H1 (cell line): ENCODE measurements at regions not wholly inside any gene's neighbourhood (a gene's known extent, or its start where the extent isn't known, plus 50 kb on each side); places are given as distances from the start of the nearest gene placed in this dataset.

Source experiments
- CTCF ChIA-PET: fragments of 300-600 bp; sonication (Branson Sonifier 250); formaldehyde crosslinking; loops from one replicate; lab custom pipeline; 2021; ENCODE audit not compliant: partially characterized antibody; lab: Charles Lee
- POLR2A ChIA-PET: fragments of 300-600 bp; sonication (Branson Sonifier 250); formaldehyde crosslinking; loops from one replicate; lab custom pipeline; 2021; ENCODE audit warnings: inconsistent platforms; ENCODE audit not compliant: partially characterized antibody; lab: Charles Lee
- DNase-seq, 2 experiments: peaks; one replicate each; pipeline versions ENCODE4 v3.0.0 to v3.0.0-alpha.2; 2010 to 2022; ENCODE audit warnings: low spot score in 2 of 2, low read depth in 1 of 2, mixed read lengths in 1 of 2
- FAIRE-seq: peaks from 2 replicates; lab custom pipeline; 2011; peaks lifted over from hg19 to GRCh38; lab: Jason Lieb, UNC
- H2AFZ ChIP-seq: 2 replicates; pipeline ENCODE4 v1.8.1; 2012; ENCODE audit warnings: low read length, inconsistent platforms
- H2AK5ac ChIP-seq: 2 replicates; pipeline ENCODE4 v1.6.1; 2013; ENCODE audit warnings: low read depth, low read length
- H2BK120ac ChIP-seq: replicated peaks from 2 replicates; pipeline ENCODE3; 2013; ENCODE audit warnings: low read depth, low read length, inconsistent platforms
- H2BK12ac ChIP-seq: 2 replicates; pipeline ENCODE4 v1.6.1; 2013; ENCODE audit warnings: low read depth, low read length
- H2BK15ac ChIP-seq: 2 replicates; pipeline ENCODE4 v1.6.1; 2013; ENCODE audit warnings: low read length
- H2BK20ac ChIP-seq: 2 replicates; pipeline ENCODE4 v1.6.1; 2013; ENCODE audit warnings: low read length
- H2BK5ac ChIP-seq: 2 replicates; pipeline ENCODE4 v1.6.1; 2013; ENCODE audit warnings: low read depth, low read length
- H3K14ac ChIP-seq: 2 replicates; pipeline ENCODE4 v1.6.1; 2013; ENCODE audit warnings: inconsistent platforms; ENCODE audit not compliant: insufficient read length
- H3K18ac ChIP-seq: 2 replicates; pipeline ENCODE4 v1.6.1; 2013; ENCODE audit warnings: low read length; ENCODE audit errors: extremely low read depth
- H3K23ac ChIP-seq: 2 replicates; pipeline ENCODE4 v1.6.1; 2013; ENCODE audit warnings: inconsistent platforms; ENCODE audit not compliant: insufficient read length
- H3K23me2 ChIP-seq: 2 replicates; pipeline ENCODE4 v1.6.1; 2013; ENCODE audit warnings: low read depth, low read length
- H3K27ac ChIP-seq: 2 replicates; pipeline ENCODE4 v1.6.1; 2011; ENCODE audit warnings: low read depth, low read length, inconsistent platforms
- H3K27me3 ChIP-seq, 4 experiments: replicated peaks in 1 of 4; 1 replicate in 1 of 4; 2 replicates in 3 of 4; pipeline versions ENCODE4 v1.6.1 to v1.8.1; 2011 to 2013; ENCODE audit warnings: low read length in 3 of 4, mild to moderate bottlenecking in 3 of 4, inconsistent platforms in 2 of 4, mixed read lengths in 2 of 4, moderate library complexity in 1 of 4; ENCODE audit not compliant: control insufficient read depth in 3 of 4, insufficient read depth in 3 of 4; ENCODE audit errors: extremely low read depth in 1 of 4
- H3K36me3 ChIP-seq, 4 experiments: 2 replicates each; pipeline versions ENCODE4 v1.6.1 to v1.8.1; 2011 to 2013; ENCODE audit warnings: mild to moderate bottlenecking in 4 of 4, low read length in 3 of 4, moderate library complexity in 2 of 4, control low read depth in 1 of 4, inconsistent platforms in 1 of 4; ENCODE audit not compliant: insufficient read depth in 4 of 4, control insufficient read depth in 2 of 4
- H3K4ac ChIP-seq: replicated peaks from 2 replicates; pipeline ENCODE3; 2013; ENCODE audit warnings: low read length, low read depth, mixed read lengths, inconsistent platforms; ENCODE audit not compliant: insufficient read length
- H3K4me1 ChIP-seq, 4 experiments: replicated peaks in 1 of 4; 1 replicate in 1 of 4; 2 replicates in 3 of 4; pipeline versions ENCODE4 v1.6.1 to v1.8.1; 2011 to 2013; ENCODE audit warnings: low read length in 3 of 4, inconsistent platforms in 2 of 4, mixed read lengths in 1 of 4; ENCODE audit not compliant: insufficient read depth in 4 of 4, control insufficient read depth in 3 of 4
- H3K4me2 ChIP-seq, 2 experiments: 2 replicates each; pipeline versions ENCODE4 v1.6.1 to v1.8.1; 2011 to 2013; ENCODE audit warnings: low read depth in 2 of 2, low read length in 2 of 2, control low read depth in 1 of 2, inconsistent platforms in 1 of 2, mild to moderate bottlenecking in 1 of 2; ENCODE audit not compliant: insufficient read depth in 1 of 2
- H3K4me3 ChIP-seq, 4 experiments: fragments of 200-600, 300-600 bp in 1 of 4; sonication (generic), shearing (Covaris generic), sonication (Bioruptor Twin) in 1 of 4; 2 replicates each; pipeline versions ENCODE4 v1.5.1 to v1.8.1; 2011 to 2016; ENCODE audit warnings: low read length in 4 of 4, low read depth in 3 of 4, control low read depth in 2 of 4, inconsistent platforms in 2 of 4, mild to moderate bottlenecking in 2 of 4, mixed read lengths in 1 of 4, moderate library complexity in 1 of 4; ENCODE audit not compliant: insufficient read depth in 2 of 4; ENCODE audit errors: extremely low read depth in 1 of 4
- H3K56ac ChIP-seq: replicated peaks from 2 replicates; pipeline ENCODE3; 2013; ENCODE audit warnings: low read depth, mild to moderate bottlenecking, mixed read lengths, low read length, inconsistent platforms; ENCODE audit not compliant: insufficient read length
- H3K79me1 ChIP-seq: 2 replicates; pipeline ENCODE4 v1.6.1; 2013; ENCODE audit warnings: low read depth, low read length, control low read depth
- H3K79me2 ChIP-seq, 2 experiments: 2 replicates each; pipeline versions ENCODE4 v1.6.1 to v1.8.1; 2012 to 2013; ENCODE audit warnings: low read length in 2 of 2, mild to moderate bottlenecking in 2 of 2, inconsistent platforms in 1 of 2; ENCODE audit not compliant: insufficient read depth in 2 of 2, control insufficient read depth in 1 of 2
- H3K9ac ChIP-seq, 4 experiments: replicated peaks in 1 of 4; 1 replicate in 1 of 4; 2 replicates in 3 of 4; pipeline versions ENCODE4 v1.6.1 to v1.8.1; 2011 to 2013; ENCODE audit warnings: low read depth in 3 of 4, low read length in 3 of 4, control low read depth in 2 of 4, mild to moderate bottlenecking in 2 of 4, moderate library complexity in 2 of 4, inconsistent platforms in 1 of 4; ENCODE audit errors: extremely low read depth in 1 of 4
- H3K9me3 ChIP-seq, 2 experiments: 2 replicates each; pipeline versions ENCODE4 v1.6.1 to v1.8.1; 2012 to 2013; ENCODE audit warnings: mild to moderate bottlenecking in 2 of 2, moderate library complexity in 2 of 2, control low read depth in 1 of 2, inconsistent platforms in 1 of 2, low read depth in 1 of 2, low read length in 1 of 2, mixed read lengths in 1 of 2; ENCODE audit not compliant: insufficient read depth in 2 of 2
- H4K20me1 ChIP-seq, 2 experiments: replicated peaks in 1 of 2; 2 replicates each; pipeline versions ENCODE3 to v1.8.1; 2011 to 2013; ENCODE audit warnings: inconsistent platforms in 2 of 2, low read length in 2 of 2, mild to moderate bottlenecking in 1 of 2; ENCODE audit not compliant: insufficient read depth in 2 of 2, control insufficient read depth in 1 of 2
- H4K5ac ChIP-seq: 2 replicates; pipeline ENCODE4 v1.6.1; 2013; ENCODE audit warnings: low read length, low read depth, mixed read lengths, inconsistent platforms; ENCODE audit not compliant: insufficient read length
- H4K8ac ChIP-seq: 2 replicates; pipeline ENCODE4 v1.8.0; 2013; ENCODE audit warnings: mild to moderate bottlenecking, moderate library complexity, low read length, inconsistent platforms; ENCODE audit not compliant: insufficient read depth; ENCODE audit errors: extremely low read depth
- H4K91ac ChIP-seq: replicated peaks from 2 replicates; pipeline ENCODE3; 2013; ENCODE audit warnings: low read length, mixed read lengths, inconsistent platforms; ENCODE audit not compliant: insufficient read length
- MAX ChIP-seq: IDR thresholded peaks from 2 replicates; pipeline ENCODE4 v1.6.1; 2012; ENCODE audit warnings: inconsistent platforms
- TAF7 ChIP-seq: optimal IDR thresholded peaks from 2 replicates; pipeline ENCODE3; 2011; ENCODE audit warnings: low read depth, mild to moderate bottlenecking, inconsistent platforms, low read length, moderate library complexity, borderline replicate concordance
- WGBS, 2 experiments: shearing (Covaris generic) in 1 of 2; methylation state at CpG; one replicate each; pipeline versions ENCODE4 v1.1.6 to v1.1.7; 2013 to 2015; ENCODE audit warnings: low lambda C conversion rate in 2 of 2, mixed read lengths in 2 of 2, inconsistent platforms in 1 of 2, low coverage in 1 of 2, missing lambda C conversion rate in 1 of 2; ENCODE audit not compliant: insufficient replicate concordance in 2 of 2, insufficient coverage in 1 of 2, insufficient read length in 1 of 2; ENCODE audit errors: extremely low coverage in 1 of 2, missing lambda C conversion rate in 1 of 2; 5-methylcytosine and 5-hydroxymethylcytosine counted together
- TF ChIP-seq, protein P1 (sequence below): IDR thresholded peaks from 2 replicates; pipeline ENCODE4 v1.6.1; 2012; ENCODE audit warnings: inconsistent platforms

DNA sequence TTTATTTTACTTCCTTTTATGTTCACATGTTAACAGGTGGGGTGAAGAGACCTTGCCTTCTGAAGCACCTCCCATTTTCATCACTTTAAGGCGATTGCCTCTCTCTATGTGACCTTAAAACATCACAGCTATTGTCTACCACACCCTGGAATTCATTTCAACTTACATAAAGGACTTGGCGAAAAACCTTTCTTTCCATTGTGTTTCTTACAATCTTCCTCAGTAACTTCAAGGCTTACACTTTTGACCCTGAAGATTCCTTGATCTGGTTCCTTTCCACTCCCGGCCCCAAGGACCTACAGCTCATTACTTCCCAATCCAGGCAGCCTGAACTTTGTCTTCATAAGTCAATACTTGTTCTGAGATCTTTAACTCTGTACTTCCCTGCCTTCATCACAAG lies 443.3 kb downstream of the ADAMTS20 start:
- 85% methylated on average over 3 of the region's 3 CpGs; no CpG with 5 or more reads in 1 of the 2 experiments for WGBS, 2 experiments
- H3K14ac ChIP-seq = no peak overlapping the region
- H3K27ac ChIP-seq = no peak overlapping the region
- no peak overlapping the region for H3K9ac ChIP-seq
- no peak overlapping the region for H4K5ac ChIP-seq
- no peaks in the 10 kb centered on the region for H3K9me3 ChIP-seq
- peaks cover 0 to 8% (median 0%) of the 10 kb centered on the region in 4 experiments; a peak in 2 of 7 replicates for H3K4me1 ChIP-seq
- H3K4me3 ChIP-seq = no peak overlapping the region
- H2BK15ac ChIP-seq = no peak overlapping the region
- H2BK20ac ChIP-seq = no peak overlapping the region
- CTCF ChIA-PET = interaction anchor here (0.9 kb wide), 1 partner anchor 173 kb away, joined by 3 read pairs; no protein-coding TSS in a partner anchor
- H3K79me1 ChIP-seq = no peaks in the 10 kb centered on the region
- DNase-seq (no peak), FAIRE-seq (no peak)
- H2BK5ac ChIP-seq = no peak overlapping the region
- H3K4me2 ChIP-seq = no peak overlapping the region
- H3K27me3 ChIP-seq = peaks cover 0 to 1% (median 0%) of the 10 kb centered on the region in 4 experiments; a peak in 1 of 7 replicates
- H3K4ac ChIP-seq = no peak overlapping the region
- H3K56ac ChIP-seq = no peak overlapping the region
- no peaks in the 10 kb centered on the region for H3K23me2 ChIP-seq
- POLR2A ChIA-PET = no interaction called here
- TF ChIP-seq TAF7 (no peak), MAX (no peak)
- TF ChIP-seq, protein P1, sequence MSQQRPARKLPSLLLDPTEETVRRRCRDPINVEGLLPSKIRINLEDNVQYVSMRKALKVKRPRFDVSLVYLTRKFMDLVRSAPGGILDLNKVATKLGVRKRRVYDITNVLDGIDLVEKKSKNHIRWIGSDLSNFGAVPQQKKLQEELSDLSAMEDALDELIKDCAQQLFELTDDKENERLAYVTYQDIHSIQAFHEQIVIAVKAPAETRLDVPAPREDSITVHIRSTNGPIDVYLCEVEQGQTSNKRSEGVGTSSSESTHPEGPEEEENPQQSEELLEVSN = no peak
- no peak overlapping the region for H4K91ac ChIP-seq
- no peak overlapping the region for H2AK5ac ChIP-seq
- H2AFZ ChIP-seq = no peak overlapping the region
- H4K20me1 ChIP-seq = no peaks in the 10 kb centered on the region
- H3K23ac ChIP-seq = no peak overlapping the region
- H2BK120ac ChIP-seq = no peak overlapping the region
- no peaks in the 10 kb centered on the region for H3K79me2 ChIP-seq
- H4K8ac ChIP-seq = no peak overlapping the region
- no peaks in the 10 kb centered on the region for H3K36me3 ChIP-seq
- H2BK12ac ChIP-seq = no peak overlapping the region
- H3K18ac ChIP-seq = no peak overlapping the region
